Natural killer cell (primary cell): ENCODE measurements at regions not wholly inside any gene's neighbourhood (a gene's known extent, or its start where the extent isn't known, plus 50 kb on each side); places are given as distances from the start of the nearest gene placed in this dataset.

ENCODE experiments used
- ATAC-seq, 3 donors: fragments of 150-1000 bp in 2 of 3; fragments of 200-7000 bp in 1 of 3; cut with Tn5 transposase; 1 replicate in 1 of 3; 2 replicates in 2 of 3; pipeline ENCODE4 v1.10.0; 2021; ENCODE audit warnings: mild to moderate bottlenecking in 2 of 3, moderate library complexity in 2 of 3
- DNase-seq, 2 donors: peaks; one replicate each; pipeline versions ENCODE4 v3.0.0 to v3.0.0-alpha.2; 2013 to 2021; ENCODE audit warnings: mixed read lengths in 1 of 2
- H3K27ac ChIP-seq: one replicate; pipeline ENCODE4 v1.5.1; 2013; ENCODE audit warnings: mild to moderate bottlenecking, low read length
- H3K27me3 ChIP-seq: one replicate; pipeline ENCODE4 v1.6.1; 2013; ENCODE audit warnings: low read length; ENCODE audit not compliant: control insufficient read depth, insufficient read depth
- H3K36me3 ChIP-seq: one replicate; pipeline ENCODE4 v1.6.1; 2013; ENCODE audit warnings: low read length; ENCODE audit not compliant: control insufficient read depth, insufficient read depth
- H3K4me1 ChIP-seq: one replicate; pipeline ENCODE4 v1.6.1; 2013; ENCODE audit warnings: low read length; ENCODE audit not compliant: control insufficient read depth, insufficient read depth
- H3K4me3 ChIP-seq: one replicate; pipeline ENCODE4 v1.5.1; 2013; ENCODE audit warnings: low read length
- H3K9me3 ChIP-seq: one replicate; pipeline ENCODE4 v1.6.1; 2013; ENCODE audit warnings: low read length; ENCODE audit not compliant: control insufficient read depth, insufficient read depth
- H3K27ac Mint-ChIP-seq, 2 donors: one replicate each; pipeline ENCODE4 v1.8.0; 2022; ENCODE audit warnings: mild to moderate bottlenecking in 2 of 2, mixed read lengths in 2 of 2, moderate library complexity in 1 of 2
- H3K27me3 Mint-ChIP-seq, 2 donors: one replicate each; pipeline ENCODE4 v1.8.0; 2022; ENCODE audit warnings: low read depth in 2 of 2, mixed read lengths in 2 of 2
- H3K36me3 Mint-ChIP-seq: one replicate; pipeline ENCODE4 v1.8.0; 2022; ENCODE audit warnings: mixed read lengths
- H3K4me1 Mint-ChIP-seq, 2 donors: one replicate each; pipeline ENCODE4 v1.8.0; 2022; ENCODE audit warnings: mixed read lengths in 2 of 2
- H3K4me3 Mint-ChIP-seq: one replicate; pipeline ENCODE4 v1.8.0; 2022; ENCODE audit warnings: mild to moderate bottlenecking, moderate library complexity, mixed read lengths
- H3K9me3 Mint-ChIP-seq, 2 donors: one replicate each; pipeline ENCODE4 v1.8.0; 2022; ENCODE audit warnings: mixed read lengths in 2 of 2
- CTCF ChIP-seq: fragments of 200-600 bp; IDR thresholded peaks from one replicate; pipeline ENCODE4 v1.8.0; 2022; ENCODE audit warnings: antibody characterized with exemption
- WGBS: methylation state at CpG from one replicate; pipeline ENCODE4 v1.1.7; 2013; ENCODE audit warnings: missing lambda C conversion rate; ENCODE audit not compliant: insufficient coverage; 5-methylcytosine and 5-hydroxymethylcytosine counted together
- intact Hi-C: fragments of 100-400 bp; cut with micrococcal nuclease; formaldehyde crosslinking; loops from one replicate; pipeline ENCODE4 v1.14.2; 2022

- no peak overlapping the region for H3K27ac ChIP-seq
- intact Hi-C loops, result loop anchor here (1.0 kb wide), 2 partner anchors 89 to 230 kb away; no protein-coding TSS in a partner anchor
- H3K36me3 ChIP-seq, result no peaks in the 10 kb centered on the region
- no peaks in the 10 kb centered on the region for H3K4me1 Mint-ChIP-seq
- H3K4me3 ChIP-seq, result no peak overlapping the region
- 27% methylated on average over 2 of the region's 4 CpGs for WGBS
- no peaks in the 10 kb centered on the region for H3K36me3 Mint-ChIP-seq
- no peak for TF ChIP-seq CTCF
- DNase-seq (peak in 1 of 2 donors; percentile 64), ATAC-seq (no peak)
- H3K4me1 ChIP-seq, result no peaks in the 10 kb centered on the region
- no peaks in the 10 kb centered on the region for H3K27me3 ChIP-seq
- no peaks in the 10 kb centered on the region for H3K9me3 ChIP-seq
- no peak overlapping the region for H3K4me3 Mint-ChIP-seq
- H3K27ac Mint-ChIP-seq, result no peak overlapping the region
- H3K27me3 Mint-ChIP-seq, result peaks cover 12 to 14% of the 10 kb centered on the region in 2 donors
- no peaks in the 10 kb centered on the region for H3K9me3 Mint-ChIP-seq
Observed at GRCh38 chr11:11022125-11022730, 164.4 kb upstream of the ZBED5 start.

- no peaks in the 10 kb centered on the region for H3K9me3 Mint-ChIP-seq
- H3K36me3 Mint-ChIP-seq, result no peaks in the 10 kb centered on the region
- Histone ChIP-seq H3K27me3 (no peaks in the 10 kb centered on the region), H3K9me3 (no peaks in the 10 kb centered on the region), H3K27ac (no peak overlapping the region), H3K4me1 (no peaks in the 10 kb centered on the region), H3K36me3 (no peaks in the 10 kb centered on the region), H3K4me3 (no peak overlapping the region)
- intact Hi-C loops, result no loop called here
- no peak for DNase-seq
- no CpG with 5 or more reads among the region's 4 CpGs for WGBS
- ATAC-seq, result no peak
- H3K27me3 Mint-ChIP-seq, result peaks cover 12 to 14% of the 10 kb centered on the region in 2 donors
- TF ChIP-seq CTCF, result no peak
- no peak overlapping the region for H3K27ac Mint-ChIP-seq
- H3K4me3 Mint-ChIP-seq, result no peak overlapping the region
- H3K4me1 Mint-ChIP-seq, result no peaks in the 10 kb centered on the region
Observed at GRCh38 chr11:11021563-11021962, 163.7 kb upstream of the ZBED5 start.

GRCh38 chr11:11020747-11021149, 162.9 kb upstream of the ZBED5 start:
- Mint-ChIP-seq H3K27ac (no peak overlapping the region), H3K9me3 (no peaks in the 10 kb centered on the region), H3K4me1 (no peaks in the 10 kb centered on the region), H3K27me3 (peaks cover 12 to 14% of the 10 kb centered on the region in 2 donors), H3K4me3 (no peak overlapping the region), H3K36me3 (no peaks in the 10 kb centered on the region)
- no peaks in the 10 kb centered on the region for H3K9me3 ChIP-seq
- H3K4me3 ChIP-seq, result no peak overlapping the region
- intact Hi-C loops, result no loop called here
- no peak overlapping the region for H3K27ac ChIP-seq
- H3K27me3 ChIP-seq, result no peaks in the 10 kb centered on the region
- no peaks in the 10 kb centered on the region for H3K4me1 ChIP-seq
- ATAC-seq (no peak), DNase-seq (no peak)
- no peaks in the 10 kb centered on the region for H3K36me3 ChIP-seq
- no peak for TF ChIP-seq CTCF
- WGBS, result 84% methylated on average over 6 of the region's 6 CpGs

- no peaks in the 10 kb centered on the region for H3K27me3 ChIP-seq
- no peak for DNase-seq
- ATAC-seq, result no peak
- no peak overlapping the region for H3K4me3 ChIP-seq
- H3K4me1 Mint-ChIP-seq, result no peaks in the 10 kb centered on the region
- peaks cover 11 to 14% of the 10 kb centered on the region in 2 donors for H3K27me3 Mint-ChIP-seq
- no peaks in the 10 kb centered on the region for H3K36me3 Mint-ChIP-seq
- WGBS, result 93% methylated on average over 12 of the region's 12 CpGs
- H3K27ac Mint-ChIP-seq, result no peak overlapping the region
- H3K9me3 Mint-ChIP-seq, result no peaks in the 10 kb centered on the region
- no peaks in the 10 kb centered on the region for H3K9me3 ChIP-seq
- no peaks in the 10 kb centered on the region for H3K36me3 ChIP-seq
- no peak for TF ChIP-seq CTCF
- intact Hi-C loops, result no loop called here
- H3K4me3 Mint-ChIP-seq, result no peak overlapping the region
- no peaks in the 10 kb centered on the region for H3K4me1 ChIP-seq
- no peak overlapping the region for H3K27ac ChIP-seq
Observed at GRCh38 chr11:11020219-11020726, 162.4 kb upstream of the ZBED5 start.
